GM12892 (cell line): ENCODE measurements at regions not wholly inside any gene's neighbourhood (a gene's known extent, or its start where the extent isn't known, plus 50 kb on each side); places are given as distances from the start of the nearest gene placed in this dataset.

Experiments used
- POLR2A ChIP-seq: IDR thresholded peaks from 2 replicates; pipeline ENCODE4 v1.6.1; 2011; ENCODE audit warnings: low read depth, low read length, control low read depth
- TAF1 ChIP-seq: IDR thresholded peaks from 2 replicates; pipeline ENCODE4 v1.6.1; 2011; ENCODE audit warnings: low read depth, mild to moderate bottlenecking, control low read depth, low read length, borderline replicate concordance

GRCh38 chr20:60990643-60991042, 261.4 kb upstream of the CDH4 start:
- TF ChIP-seq POLR2A (no peak), TAF1 (no peak)
